Stimulated activated CD4-positive, alpha-beta T cell treated with anti-CD3 and anti-CD28 coated beads, TNF-alpha, amount 100 ng/mL, for 48 hours (primary cell): ENCODE measurements at regions not wholly inside any gene's neighbourhood (a gene's known extent, or its start where the extent isn't known, plus 50 kb on each side); places are given as distances from the start of the nearest gene placed in this dataset.

Source experiments
- DNase-seq, 3 donors: peaks; one replicate each; pipeline ENCODE4 v3.0.0-alpha.2; 2020; ENCODE audit warnings: low read depth in 3 of 3

DNA sequence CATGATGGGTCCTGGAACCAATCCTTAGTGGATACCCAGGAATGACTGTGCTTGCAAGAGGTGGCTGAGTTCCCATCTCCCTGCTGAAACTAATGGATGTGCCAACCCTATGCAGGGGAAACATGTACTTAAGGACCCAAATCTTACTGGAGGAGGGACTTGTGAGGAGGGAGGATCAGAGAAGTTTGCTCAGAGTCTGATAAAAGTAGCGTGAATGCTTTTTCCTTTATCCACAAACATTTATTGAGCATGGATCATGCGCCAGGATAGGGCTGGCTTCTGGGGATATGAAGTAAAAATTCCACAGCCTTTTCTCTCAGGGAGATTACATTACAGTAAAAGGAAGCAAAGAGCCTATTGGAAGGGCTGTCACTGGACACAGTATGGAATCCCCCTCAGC lies 358.5 kb downstream of the RPS24 start:
- DNase-seq: no peak

DNA sequence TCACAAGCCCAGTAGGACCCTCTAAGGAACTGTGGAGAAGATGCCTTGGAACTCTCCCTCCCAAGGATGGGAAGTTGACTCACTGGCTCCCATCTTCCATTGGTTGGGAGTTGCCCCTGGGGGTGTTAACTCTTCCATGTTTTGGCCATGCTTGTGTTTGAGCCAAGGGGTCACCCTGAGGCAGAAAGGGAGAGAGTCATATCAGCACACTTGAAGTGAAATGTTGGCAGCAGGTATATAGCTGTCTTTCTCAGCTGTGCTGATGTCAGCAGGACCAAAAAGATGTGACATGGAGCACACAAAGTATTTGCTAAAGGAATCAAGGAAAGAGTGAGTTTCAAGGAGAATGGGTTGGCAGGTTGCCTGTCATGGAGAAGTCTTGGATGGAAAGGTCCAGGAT lies 359.4 kb downstream of the RPS24 start:
- no peak for DNase-seq

DNA sequence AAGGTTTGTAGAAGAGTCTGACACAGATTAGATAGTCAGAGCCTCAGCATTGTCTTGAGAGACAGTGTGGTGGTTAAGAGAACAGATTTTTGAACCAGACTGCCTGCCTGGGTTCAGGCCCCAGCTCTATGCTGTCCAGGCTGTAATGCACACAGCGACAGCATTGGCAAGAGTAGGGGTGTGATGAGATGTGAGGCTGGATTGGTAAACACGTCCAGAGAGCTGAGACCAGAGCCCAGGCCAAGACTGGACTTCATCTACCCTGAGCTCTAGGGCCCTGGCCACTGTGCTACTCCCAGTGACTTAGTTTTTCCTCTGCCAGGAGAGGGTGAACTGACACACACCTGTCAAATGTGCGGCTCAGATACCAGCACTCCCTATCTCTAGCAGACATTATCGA lies 360.4 kb downstream of the RPS24 start:
- DNase-seq: no peak

DNA sequence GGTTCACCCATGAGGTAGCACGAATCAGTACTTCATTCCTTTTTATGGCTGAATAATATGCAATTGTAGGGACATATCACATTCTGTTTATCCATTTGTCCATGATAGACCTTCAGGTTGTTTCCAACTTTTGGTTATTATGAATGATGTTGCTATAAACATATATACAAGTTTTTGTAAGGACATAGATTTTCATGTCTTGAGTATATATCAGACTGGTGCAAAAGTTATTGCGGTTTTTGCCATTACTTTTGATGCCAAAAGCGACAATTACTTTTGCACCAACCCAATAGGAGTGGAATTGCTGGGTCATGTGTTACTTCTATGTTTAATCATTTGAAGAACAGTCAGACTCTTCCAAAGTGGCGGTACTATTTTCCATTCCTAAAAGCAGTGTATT lies 361.5 kb downstream of the RPS24 start:
- DNase-seq: no peak

DNA sequence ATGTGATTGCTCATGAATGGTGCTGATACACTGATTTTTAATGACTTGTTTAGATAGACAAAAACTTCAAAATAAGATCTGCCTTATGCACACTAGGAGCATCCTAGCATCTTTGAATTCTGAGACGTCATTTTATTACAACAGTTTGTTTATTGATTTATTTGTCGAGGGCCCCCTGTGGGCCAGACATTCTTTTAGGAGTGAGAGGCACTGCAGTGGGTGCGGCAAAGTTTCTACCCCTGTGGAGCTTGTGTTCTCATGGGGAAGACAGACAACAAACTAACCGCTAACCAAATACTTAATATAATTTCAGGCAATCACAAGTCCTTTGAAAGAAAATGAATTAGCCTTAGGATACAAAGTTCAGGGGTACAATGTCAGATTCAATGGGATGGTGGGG lies 363.1 kb downstream of the RPS24 start:
- DNase-seq: no peak

DNA sequence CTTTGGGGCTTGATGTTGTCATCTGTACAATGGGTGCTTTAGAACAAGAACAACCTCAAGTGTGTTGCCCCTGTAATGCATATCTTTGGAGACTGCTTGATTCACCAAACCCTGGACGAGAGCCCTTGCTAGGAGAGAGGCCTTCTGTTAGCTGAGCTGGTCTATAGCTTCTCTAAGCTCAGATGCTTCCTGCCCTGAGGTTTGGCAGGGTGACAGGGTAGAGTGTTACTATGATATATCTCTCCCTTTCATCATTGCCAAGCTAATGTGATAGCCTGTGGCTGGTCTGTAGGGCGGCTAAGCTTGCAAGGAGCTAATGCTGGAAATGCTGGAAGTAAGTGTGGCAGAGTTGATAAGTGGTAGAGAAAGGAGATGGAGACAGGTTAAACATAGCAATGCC lies 364.1 kb downstream of the RPS24 start:
- DNase-seq: no peak

DNA sequence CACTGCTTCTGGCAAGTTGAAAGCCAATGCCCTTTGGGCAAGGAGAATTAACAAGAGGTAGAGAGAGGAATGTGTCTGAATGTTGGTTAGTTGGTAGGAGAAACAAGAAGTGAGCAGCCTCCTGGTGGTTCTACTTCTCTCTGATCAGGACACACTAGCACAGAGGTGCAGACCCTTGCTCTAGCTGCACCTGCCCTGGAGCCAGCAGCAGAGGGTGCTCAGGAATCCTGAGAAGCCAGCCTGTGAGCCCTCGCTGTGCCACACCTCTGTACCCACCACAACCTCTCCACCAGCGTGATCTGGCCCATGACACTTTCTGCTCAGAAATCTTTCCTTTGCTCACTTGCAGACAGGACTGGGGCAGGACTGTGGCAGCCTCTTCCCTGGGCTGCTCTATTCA lies 364.7 kb downstream of the RPS24 start:
- DNase-seq: no peak

DNA sequence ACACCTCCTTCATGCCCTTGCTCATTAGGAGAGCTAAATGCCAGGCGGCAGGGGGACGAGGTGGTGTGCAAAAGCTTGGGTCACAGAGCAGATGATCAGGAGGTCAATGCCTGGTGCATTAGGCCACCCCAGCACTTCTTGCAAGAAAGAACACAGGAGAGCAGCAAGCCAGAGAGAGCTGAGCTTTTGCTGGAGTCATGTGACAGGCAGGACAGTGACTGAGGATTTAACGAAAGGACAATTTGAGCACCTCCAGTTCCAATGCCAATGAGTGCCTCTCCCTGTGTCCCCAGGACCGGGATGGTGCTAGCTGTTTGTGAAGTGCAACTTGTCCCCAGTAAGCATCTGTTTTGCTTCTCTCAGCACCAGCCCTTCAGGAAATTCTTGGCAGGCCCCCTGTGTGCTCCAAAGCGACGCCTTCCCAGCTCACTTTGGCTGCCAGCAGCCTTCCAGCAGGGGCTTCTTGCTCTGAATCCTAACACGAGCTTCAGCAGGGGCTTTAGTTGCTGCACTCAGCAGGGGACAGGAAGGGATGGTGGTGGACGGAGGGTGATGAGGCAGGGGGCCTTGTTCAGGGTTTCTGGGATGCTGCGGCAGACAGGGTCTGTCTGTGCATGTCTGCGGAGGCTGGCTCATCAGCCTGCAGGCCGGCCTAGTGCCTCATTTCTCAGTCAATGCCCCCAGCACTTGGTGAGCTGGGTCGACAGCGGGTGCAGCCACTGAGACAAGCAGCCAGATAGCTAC lies 368.1 kb downstream of the RPS24 start:
- no peak for DNase-seq

DNA sequence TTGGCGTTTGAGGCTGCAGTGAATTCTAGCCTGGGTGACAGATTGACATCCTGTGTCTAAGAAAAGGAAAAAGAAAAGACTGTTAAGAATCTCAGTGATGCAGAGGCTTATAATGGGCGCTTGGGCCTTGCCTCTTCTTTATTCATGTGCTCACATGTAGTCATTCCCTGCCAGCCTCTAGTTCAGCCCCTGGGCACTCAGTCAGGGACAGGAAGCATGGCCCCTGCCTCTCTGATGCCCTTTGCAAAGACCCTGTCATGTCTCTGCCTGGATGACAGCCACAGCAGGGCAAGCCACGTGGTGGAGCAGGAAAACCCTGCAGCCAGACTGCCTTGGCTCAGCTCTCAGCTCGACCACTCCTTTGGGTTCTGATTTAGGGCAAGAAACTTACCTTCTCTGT lies 368.9 kb downstream of the RPS24 start:
- no peak for DNase-seq

DNA sequence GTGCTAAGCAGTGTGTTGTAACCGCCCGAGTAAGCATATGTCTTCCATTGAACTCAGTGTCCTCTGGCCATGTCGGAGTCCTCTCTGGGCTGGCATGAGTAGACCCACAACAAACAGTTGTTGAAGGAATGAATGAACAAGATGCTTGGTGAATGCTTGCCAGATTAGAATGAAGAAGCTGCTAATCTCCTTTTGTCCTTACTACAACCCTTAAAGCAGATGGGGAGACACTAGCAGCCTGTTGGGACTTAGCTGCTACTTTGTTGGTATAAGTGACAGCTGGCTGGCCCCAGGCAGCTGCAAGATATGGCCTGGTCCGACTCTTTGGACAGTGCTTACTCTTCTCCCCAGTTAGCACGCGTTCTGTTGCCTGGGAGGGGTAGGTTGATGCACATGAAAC lies 370.1 kb downstream of the RPS24 start:
- no peak for DNase-seq

DNA sequence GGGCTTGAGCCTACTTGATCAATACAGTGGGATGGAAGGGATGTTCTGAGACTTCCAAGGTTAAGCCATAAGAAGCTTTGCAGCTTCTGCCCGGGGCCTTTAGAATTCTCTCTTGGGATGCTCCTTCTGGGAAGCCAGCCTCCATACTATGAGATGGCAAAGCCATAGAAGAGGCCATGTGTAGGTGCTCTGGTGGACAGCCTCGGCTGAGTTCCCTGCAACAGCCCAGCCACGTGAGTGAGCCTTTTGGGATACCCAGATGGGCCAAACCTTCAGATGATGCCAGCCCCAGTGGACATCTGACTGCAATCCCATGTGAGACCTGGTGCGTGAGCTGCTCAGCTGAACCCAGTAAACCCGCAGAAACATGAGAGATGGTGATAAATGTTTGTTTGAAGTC lies 370.6 kb downstream of the RPS24 start:
- no peak for DNase-seq

DNA sequence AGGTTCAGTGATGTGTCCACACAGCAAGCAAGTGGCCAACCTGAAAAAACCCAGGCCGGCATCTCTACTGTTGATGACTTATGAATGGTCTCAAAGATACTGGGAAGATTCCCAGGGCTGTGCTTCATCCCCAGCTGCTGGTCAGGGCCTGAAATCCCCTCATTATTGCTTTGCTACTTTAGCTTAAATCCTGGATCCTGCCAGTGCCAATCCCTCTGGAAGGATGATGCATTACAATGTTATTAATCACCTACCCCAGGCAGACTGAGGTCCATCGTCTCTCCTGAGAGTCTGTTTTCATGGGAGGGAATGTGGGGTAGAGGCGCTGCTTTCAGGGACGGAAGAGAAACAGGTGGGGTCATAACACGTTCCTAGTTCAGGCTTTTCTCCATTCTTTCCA lies 371.6 kb downstream of the RPS24 start:
- DNase-seq: no peak

DNA sequence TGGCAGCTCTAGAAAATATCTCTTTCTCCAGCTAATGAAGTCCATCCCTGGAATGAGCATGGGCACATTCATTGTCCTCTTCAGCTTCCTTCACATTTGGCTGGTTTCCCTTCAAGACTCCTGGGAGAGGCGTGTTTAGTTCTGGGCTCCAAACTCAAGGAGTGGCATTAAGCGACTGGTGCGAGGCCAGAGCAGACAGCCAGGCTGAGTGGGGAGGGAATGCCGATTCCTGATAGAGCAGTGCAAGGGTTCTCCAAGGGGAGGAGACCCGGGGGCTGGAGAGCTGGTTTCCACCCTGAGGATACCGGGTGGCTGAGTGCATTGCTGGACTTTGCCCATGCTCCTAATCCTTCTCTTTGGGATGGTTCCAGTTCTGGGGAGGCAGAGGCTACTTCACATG lies 372.1 kb downstream of the RPS24 start:
- DNase-seq: no peak

DNA sequence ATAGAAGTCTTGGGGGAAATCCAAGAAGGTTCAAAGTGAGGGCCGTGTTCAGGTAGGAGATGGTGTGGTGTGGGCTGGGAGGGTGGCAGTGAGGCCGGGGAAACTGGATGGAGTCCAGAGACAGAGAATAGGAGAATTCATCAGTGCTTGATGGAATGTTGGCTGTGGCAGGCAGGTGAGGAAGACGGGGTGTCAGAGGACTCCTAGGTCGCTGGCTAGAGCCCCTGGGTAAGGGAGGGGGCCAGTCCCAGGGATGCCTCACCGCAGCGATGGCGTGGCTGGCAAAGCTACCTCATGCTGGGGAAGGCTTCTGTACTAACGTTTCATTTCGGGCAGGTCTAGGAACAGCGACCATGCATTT lies 373.0 kb downstream of the RPS24 start:
- DNase-seq: no peak

DNA sequence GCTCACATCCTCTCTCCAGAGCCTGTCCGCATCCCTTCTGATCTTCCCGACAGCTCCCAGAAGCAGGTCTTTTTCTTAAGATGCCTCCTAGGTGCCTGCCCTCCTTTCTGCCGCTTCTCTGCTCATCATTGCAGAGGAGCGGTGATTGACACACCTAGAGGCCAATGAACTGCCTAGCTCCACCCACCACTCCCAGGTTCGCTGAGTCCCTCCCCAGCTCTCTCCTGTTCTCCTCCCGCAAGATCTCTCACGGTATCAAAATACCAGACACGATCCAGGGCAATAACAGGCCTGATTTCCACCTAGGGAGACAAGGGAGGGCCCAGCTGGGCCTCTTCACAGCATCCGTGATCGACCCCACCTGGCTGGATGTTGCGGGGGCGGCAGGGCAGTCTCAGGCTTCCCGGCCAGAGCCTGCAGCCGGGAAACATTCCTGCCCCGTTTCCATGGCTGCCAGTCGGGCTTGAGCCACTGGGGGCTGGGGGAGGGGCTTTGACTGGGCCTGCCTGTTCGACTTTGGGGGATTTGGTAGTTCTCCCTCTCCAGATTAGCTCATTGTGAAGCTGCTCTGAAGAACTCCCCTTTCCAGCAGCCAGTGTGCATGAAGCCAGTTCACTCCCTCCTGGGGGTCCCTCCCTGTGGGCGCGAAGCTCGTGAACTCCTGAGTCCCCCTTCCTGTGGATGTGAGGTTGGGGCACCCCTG lies 373.5 kb downstream of the RPS24 start:
- DNase-seq: peak; percentile 43 to 64 (median 61)

DNA sequence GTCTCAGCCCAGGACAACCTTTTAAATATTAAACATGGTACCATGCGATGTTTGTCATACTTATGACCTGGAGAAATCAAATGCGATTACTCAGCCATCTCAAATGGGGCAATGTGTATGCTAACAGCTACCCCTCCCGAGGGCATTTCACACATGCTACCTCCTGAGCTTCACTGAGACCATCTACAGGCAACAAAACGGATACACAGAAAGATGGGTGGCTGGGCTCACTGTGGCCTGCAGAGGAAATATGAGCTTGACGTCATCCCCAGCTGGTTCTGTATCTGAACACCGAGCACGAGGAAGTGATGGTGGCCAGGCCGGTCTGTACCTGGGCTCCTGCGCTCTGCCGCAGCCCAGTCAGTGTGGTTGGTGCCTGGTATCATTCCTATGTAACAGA lies 374.3 kb downstream of the RPS24 start:
- no peak for DNase-seq

DNA sequence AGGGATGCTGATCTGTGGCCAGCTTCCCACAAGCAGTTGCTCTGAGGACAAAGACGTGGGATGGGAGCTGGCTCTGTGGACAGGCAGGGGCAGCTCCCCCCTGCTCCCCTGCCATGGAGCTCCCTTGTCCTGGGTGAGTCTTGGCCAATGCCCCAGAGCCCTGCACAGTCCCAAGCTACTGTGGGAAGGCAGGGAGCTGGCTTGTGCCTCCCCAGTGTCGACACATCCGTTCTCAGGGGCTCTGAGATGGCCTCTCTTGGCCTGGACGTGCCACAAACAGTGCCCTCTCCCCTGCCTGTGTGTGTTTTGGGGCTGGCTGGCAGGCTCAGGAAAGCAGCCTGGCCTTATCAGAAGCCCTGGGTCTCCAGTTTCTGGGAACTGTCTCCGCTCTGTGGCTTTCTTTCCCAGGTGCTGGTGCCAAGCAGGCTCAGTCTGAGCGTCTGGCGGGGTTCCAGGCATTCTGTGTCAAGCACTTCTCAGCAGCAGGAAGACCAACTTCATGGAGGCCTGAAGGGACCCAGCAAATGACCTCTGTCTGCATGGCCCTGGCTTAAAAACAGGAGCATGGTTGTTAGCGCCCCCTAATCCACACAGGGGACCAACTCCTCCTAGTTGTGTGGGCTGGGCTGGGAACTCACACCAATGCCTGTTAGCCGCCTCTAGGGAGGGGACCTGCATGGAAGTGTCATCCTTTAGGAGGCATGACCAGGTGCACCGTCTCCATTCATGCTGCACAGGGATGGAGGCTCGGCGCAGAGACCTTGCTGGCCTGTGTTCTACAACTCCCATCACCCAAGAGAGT lies 375.2 kb downstream of the RPS24 start:
- DNase-seq: no peak

DNA sequence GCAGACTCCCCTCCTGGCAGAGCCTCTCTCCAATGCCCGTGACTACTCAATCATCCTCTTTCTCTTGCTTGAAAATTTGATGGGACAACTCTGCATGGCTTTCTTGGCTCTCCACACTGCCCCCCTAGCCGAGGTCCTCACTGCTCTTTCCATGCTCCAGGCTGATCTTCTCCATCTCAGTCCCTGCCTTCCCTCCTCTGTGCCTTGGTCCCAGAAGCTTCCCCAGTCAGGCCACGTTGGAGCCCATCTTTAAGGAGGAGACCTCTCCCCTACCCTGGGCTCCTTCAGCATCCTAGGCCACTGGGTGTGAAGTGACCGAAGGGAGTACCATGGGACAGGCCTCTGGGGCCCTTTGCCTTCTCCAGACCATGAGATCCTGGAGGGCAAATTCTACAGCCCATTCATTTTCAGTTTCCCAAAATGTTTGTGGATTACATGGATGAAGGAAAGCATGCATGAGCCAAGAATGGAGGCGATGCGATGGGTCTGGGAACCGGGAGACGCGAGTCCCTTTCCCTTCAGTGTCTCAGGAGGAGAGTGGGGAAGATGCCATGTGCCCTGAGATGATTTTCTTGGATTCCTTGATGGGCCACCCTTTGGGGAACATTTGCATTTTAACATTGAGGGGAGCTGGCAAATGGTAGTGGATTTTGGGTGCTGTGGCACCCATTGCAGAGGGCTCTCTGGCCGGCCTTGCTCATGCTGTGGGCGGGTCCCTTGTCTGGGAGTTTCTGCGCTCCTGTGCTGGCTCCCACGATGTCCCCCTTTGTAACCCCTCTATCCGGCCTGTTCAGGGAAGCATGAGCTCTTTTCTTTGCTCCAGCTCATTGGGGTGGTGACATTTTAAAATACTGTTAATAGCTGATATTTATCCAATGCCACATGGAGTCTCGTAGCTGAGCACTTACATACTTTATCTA lies 376.6 kb downstream of the RPS24 start:
- no peak for DNase-seq

DNA sequence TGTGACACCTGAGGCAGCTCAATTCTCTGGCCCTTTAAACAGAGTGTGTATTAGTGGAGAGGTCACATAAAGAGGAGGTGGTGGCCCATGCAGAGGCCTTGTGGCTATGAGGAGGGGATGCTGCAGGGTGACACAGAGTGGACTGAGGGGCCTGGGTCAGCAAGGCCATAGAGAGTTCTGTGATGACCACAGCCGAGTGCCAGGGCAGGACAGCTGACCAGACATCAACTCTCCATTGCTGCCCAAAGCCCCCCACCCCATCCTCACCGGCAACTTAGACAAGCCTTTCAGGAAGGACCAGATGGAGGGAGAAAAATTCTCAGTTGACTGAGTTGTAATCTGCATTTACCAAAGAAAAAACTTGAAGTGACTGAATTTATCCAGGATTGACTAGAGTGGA lies 378.1 kb downstream of the RPS24 start:
- DNase-seq: no peak

DNA sequence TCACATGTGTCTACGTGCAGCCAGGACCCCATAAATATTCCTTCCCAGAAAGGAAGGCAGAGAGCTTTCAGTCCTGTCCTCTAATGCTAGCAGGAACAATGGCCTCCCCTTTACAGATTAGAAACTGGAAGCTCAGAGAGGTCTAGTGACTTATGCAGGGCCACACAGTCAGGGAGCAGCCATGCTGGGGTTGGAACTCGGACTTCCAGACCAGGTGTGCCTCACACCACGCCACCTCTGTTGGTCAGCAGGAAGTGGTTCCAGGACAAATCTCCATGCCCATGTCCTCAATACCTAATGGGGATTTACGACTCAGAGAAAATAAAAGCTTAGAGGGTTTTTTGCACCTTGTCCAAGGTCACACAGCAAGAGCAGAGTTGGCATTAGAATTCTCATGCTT lies 378.9 kb downstream of the RPS24 start:
- DNase-seq: no peak

DNA sequence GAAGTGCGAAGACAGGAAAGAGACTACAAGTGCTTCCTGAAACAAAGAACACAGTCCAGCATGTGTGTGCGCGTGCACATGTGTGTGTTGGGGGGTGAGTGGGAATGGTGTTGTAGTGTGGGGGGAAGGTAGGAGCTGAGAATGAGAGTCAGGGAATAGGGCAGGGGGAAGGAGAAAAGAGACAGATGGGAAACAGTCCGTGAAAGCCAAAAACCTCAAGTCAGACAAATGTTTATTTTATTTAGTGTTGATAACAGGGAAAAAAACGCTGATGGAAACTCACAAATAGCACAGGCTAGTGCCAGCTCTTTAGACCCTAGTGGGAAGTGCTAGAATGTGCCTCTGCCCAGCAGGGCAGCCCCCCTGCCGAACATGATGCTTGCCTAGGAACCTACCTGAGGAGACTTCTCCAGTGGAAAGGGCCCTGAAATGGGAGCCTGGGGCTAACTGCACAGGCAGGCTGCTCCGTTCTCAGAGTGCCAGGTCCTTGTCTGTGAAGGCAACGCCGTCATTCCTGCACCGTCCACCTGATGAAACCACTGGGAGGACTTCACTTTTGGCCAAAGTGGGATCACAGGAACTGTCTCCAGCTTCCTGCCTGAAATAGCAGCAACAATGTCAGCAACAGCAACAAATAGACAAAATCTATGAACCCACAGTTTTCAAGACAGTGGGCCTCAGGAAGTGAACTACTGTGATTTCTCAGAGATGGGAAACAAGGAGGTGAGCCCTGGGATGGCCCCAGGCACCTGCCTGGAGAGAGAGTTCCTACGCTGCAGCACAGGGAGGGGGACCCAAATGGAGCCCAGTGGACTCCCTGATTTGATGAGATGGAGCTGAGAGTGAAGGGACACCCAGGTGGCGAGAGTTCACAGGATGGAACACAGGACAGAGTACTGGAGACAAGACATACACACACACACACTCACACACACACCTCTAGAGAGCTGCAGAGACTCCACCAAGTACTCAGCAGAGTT lies 379.7 kb downstream of the RPS24 start:
- no peak for DNase-seq
